Tongue (tissue), 1 donor: ENCODE measurements at regions not wholly inside any gene's neighbourhood (a gene's known extent, or its start where the extent isn't known, plus 50 kb on each side); places are given as distances from the start of the nearest gene placed in this dataset.
A peak's percentile ranks its signal among the peaks of the same experiment; 100 is the strongest.
"Not testable (repeated sequence)": the region's sequence is repeated elsewhere in the genome, so short reads cannot be mapped to it uniquely, and the experiment has no call there.

Source experiments
- DNase-seq: peaks from one replicate; pipeline ENCODE4 v3.0.0-alpha.2; 2015

DNA sequence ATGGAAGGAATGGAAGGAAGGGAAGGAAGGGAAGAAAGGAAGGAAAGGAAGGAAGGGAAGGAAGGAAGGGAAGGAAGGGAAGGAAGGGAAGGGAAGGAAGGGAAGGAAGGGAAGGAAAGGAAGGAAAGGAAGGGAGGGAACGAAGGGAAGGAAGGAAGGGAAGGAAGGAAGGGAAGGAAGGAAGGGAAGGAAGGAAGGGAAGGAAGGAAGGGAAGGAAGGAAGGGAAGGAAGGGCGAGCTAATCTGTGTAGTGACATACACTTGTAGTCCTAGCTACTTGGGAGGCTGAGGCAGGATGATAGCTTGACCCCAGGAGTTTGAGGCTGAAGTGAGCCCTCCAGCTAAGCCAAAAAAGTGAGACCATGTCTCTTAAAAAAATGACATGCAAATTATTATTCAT lies 311.3 kb upstream of the LUZP2 start:
- DNase-seq, result not testable (repeated sequence)

DNA sequence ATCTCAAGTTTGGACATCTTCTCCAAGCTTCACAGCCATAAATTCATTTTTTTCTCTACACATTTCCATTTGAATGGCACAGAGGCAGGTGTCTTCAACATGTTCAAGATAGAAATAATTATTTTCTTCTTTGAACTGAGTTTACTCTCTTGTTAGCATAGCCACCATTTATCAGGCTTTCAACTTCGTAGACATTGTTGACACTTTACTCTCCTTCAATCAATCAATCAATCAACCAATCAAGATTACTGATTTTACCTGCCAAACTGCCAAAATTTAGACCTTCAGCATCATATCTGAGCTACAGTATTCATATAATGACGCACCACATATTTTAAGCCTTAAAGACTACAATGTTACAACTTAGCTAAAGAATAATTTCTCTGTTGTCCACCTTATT lies 300.1 kb upstream of the LUZP2 start:
- DNase-seq, result no peak

DNA sequence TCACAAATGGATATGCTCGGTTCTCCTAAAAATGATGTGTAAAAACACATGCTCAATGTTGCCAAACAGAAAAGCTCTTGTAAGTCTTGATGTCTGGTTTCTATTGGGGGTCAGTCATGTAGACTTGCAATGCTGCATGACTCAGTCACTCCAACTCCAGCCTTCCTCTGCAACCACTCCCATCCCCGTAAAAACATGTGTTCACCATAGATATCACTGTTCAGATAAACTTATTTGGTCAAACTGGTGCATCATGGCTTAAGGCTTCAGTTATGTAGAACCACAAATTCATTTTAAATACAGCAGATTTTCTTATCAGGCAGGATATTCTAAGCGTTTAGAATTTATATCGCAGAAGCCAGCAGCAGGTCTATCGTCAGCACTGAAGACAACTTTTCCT lies 298.4 kb upstream of the LUZP2 start:
- DNase-seq, result no peak

DNA sequence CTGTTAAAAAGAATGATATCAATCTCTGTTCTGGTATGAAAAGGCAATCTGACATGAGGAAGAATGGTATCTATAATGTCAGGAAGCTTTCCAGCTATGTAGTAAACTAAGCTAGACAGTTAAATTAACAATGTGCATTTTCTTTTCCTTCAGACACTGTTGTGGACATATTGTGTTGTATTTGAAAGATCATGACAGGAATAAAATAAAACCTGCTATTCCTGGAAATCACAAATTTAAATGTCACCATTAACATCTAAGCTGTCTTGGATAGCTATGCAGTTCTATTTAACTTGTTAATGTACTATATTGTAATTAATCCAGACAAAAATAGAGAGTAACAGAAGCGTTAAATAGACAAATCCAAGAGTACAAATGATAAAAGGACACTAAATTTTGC lies 297.4 kb upstream of the LUZP2 start:
- DNase-seq, result no peak

DNA sequence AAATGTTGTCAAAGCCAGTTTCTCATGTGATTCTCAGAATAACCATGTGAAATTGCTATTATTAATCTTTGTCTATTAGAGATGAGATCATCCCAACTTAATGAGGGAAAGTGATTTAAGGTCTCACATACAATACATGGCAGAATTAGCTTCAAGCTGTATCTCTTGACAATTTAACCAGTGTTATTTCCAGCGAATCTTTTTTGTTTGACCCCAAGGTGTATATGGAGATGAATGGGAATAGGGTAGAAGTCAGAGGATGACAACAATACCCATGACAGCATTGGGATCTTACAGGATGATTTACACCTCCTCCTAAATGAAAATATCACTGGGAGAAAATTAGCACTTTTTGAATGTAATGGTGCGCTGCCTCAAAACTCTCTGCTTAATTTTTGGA lies 290.8 kb upstream of the LUZP2 start:
- DNase-seq, result no peak

DNA sequence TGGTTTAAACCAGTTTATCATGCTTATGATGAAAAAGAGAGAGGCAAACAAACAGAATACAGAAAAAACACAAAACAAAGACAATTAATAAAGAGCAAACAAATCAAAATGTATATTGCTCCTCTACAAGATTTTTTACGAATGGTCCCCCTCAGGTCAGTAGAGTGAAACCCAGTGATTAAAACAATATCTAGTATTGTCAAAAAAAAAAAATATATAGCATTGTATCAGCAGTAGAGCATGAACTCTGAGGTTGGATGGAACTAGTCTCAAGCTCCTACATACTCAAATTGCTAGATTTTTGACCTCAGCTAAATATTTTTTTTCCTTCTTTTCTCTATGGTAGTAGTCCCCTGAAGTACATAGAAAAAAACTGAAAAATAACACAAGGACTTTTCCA lies 290.3 kb upstream of the LUZP2 start:
- DNase-seq, result no peak

DNA sequence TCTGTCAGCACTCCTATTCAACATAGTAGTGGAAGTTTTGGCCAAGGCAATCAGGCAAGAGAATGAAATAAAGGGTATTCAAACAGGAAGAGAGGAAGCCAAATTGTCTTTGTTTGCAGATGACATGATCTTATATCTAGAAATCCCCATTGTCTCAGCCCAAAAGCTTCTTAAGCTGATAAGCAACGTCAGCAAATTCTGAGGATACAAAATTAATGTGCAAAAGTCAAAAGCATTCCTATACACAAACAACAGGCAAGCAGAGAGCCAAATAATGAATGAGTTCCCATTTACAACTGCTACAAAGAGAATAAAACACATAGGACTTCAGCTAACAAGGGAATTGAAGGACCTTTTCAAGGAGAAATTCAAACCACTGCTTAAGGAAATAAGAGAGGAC lies 280.4 kb upstream of the LUZP2 start:
- no peak for DNase-seq

DNA sequence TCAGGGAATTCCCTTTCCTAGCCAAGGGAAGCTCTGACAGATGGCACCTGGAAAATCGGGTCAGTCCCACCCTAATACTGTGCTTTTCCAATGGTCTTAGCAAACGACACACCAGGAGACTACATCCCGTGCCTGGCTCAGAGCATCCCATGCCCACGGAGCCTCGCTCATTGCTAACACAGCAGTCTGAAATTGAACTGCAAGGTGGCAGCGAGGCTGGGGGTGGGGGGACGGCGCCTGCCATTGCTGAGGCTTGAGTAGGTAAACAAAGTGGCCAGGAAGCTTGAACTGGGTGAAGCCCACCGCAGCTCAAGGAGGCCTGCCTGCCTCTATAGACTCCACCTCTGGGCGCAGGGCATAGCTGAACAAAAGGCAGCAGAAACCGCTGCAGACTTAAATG lies 279.5 kb upstream of the LUZP2 start:
- not testable (repeated sequence) for DNase-seq

DNA sequence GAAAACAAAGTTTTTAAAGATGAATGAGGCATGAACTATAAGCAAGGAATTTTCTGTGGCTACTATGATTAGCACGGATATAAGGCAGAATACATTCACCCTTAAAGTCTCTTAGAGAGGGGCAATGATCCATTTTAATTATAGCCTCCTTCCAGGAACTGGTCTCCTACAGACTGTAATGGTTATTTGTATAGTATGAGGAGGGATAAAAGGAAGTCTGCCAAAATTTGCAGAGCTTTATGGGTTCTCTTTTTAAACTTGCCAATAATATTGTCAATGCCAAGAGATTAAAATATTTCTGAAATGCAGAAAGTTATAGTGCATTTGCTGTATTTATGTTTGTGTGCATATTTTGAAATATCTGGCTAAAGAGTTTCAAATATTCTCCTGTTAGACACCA lies 271.4 kb upstream of the LUZP2 start:
- no peak for DNase-seq

DNA sequence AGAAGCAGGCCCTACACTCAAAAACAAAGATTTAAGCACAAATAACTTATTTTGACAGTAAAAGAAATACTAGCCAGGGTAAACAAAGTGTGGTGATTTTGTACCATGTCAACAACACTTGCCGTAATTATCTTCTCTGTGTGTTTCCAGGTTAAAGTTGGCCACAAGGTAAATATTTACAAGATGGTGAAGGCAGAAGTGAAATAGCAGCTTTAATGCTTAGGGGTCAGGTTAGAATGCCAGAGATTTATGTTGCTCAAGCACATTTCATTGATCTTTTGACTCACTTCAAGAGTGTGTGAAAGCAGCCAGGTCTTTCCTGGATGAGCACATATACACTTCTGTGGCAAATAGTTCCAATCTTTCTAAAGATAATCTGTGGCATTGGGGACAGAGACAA lies 270.2 kb upstream of the LUZP2 start:
- DNase-seq, result no peak

DNA sequence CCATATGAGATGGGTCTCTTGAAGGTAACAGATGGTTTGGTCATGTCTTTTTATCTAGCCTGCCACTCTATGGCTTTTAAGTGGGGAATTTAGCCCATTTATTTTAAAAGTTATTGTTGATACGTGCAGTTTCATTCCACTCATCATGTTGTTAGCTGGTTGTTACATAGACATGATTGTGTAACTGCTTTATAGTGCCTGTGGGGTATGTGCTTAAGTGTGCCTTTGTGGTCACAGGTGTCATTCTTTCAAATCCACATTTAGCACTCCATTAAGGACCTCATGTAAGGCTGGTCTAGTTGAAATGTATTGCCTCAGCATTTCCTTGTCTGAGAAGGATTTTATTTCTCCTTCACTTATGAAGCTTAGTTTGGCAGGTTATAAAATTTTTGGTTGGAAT lies 263.8 kb upstream of the LUZP2 start:
- no peak for DNase-seq

DNA sequence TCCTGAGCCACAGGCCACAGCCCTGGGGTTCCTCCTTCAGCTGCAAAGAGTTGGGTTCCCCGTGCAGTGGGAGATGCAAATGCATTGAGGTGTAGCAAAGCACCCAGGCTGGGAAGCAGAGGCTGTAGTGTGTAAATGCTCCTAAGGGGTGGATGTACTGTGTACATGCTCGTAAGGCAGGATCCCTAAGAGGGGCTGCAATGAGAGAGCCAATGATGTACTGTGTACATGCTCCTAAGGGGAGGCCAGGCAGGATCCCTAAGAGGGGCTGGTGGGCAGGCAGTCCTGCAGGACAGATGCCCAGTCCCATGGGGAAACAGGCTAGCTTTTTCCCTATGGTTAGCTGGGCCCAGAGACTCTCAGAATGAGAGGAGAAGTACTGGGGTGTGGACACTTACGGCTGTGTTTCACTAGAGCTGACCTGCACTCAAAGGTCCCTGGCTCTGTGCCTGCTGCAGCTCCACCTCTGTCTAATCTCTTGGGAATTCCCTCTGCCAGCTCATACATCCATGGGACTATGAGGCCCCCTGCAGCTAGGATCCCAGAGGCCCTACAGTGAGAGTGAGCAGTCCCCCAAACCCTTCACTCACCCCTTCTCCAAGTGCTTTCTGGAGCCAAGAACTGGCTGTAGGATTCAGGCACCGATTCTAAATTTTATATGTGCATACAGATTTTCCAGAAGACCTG lies 261.9 kb upstream of the LUZP2 start:
- DNase-seq, result no peak

DNA sequence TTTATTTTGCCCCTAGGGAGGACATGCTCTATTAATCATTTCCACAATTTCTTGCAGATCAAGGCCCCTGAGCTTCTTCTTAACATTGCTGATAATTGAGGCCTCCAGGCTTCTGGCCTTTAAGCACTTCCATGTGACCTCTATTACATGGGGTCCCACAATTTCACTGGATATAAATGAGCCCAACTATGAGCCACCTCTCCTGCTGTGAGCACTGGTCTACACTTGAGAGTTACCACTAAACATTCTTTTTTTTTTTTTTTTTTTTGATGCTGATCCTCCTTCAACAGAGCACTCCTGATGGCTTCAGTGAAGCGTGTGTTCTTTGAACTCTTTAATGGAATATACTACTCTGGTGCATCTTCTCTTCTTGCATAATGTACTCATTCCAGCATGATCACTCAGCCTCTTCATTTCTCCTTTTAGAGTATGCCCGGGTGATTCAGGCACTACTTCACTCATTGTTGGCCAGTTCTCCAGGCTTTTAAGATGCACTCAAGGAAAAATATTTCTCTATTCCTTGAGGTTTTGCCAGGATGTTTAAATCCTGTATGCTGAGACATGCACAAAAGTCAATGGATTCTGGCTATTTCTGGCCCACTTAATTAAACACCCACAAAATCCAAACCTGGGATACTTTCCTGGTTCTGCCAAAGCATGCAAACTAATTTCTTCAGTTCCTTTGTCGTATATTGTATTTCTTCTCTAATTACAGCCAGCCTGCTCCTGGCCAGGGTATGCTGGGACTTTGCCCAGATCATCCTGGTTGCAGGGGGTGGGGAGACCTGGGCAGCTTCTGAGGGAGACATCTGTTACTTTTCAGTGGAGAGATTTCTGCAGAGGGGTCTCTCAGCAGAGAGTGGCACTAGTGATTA lies 257.8 kb upstream of the LUZP2 start:
- peak; percentile 46 for DNase-seq

DNA sequence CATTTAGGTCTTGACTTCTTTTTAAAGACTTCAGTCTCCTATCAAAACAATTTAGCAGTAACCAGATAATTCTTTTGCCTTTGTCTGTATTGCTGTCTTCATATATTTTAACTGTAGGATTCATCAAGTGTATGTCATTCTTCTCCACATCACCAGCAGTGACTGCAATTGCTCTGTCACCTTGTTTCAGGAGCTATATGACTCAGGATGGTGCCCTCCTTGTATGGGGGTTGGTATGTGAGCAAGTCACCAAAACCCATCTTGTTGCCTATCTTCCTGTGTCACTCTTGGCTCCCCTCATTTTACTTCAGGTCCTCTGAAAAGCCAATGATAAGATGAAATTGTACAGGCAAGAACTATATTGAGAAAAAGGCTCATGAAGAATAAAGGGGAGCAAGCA lies 256.9 kb upstream of the LUZP2 start:
- no peak for DNase-seq

DNA sequence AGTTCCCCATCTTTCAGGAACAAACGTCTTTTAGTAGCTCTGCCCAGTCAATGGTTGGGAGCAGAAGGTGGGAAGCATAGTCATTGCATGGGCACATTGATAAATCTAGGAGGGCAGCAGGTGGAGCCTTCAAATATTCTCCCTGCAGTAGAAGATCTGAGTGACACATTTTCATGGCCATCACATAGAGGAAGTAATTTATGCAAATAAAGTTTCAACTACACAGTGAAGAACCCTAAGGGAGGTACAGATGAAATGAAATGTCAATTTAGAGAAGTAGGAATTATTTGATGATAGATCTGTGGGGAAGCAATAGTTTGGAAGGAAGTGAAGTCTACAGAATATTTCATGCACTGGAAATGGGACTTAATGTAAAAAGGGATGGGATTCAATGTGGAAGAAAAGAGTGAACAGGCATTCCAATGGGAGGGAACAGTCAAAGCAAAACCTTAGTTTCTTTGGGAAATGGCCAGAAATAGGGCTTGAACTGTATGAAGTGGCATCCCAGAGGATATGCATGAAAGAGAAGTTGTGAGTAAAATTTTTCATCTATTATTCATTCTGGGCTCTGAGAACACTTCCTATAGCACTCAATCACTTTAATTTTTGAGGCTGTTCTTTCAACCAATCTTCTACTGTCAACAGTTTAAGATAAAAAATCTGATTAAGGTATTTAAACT lies 256.2 kb upstream of the LUZP2 start:
- DNase-seq, result no peak

DNA sequence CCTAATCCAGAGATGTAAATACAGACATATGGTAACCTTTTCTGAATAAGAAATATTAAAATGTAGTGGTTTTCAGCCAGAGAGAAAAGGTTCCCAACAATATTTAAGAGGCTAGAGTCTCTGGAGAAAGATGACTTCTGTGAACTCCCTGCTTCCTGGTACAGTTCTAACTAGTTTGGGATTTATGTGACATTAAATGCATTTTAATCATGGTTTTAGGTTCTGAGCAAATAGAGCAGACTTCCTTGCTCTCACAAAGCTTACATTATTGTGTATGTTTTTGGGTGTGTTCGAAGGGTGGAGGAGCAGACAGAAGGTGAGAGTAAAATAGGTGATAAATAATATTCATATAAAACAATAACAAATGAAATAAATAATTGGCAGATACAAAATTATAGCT lies 250.1 kb upstream of the LUZP2 start:
- DNase-seq, result no peak

DNA sequence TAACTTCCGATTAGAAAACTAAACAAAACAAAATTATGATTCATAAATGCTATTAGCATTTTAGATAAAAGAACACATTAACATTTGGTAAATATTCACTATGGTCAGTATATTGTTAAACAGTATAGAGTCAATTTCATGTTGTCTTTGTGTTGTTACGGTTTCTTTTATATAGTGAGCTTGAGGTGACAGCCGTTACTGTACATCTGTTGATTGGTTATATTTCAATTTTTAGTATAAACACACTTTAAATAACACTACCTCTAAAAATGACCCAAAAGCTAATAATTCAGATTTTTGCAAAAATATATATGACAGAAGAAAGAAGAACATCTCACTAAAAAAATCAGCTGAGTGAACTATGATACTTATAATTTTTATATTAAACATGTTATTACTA lies 249.0 kb upstream of the LUZP2 start:
- DNase-seq, result no peak

DNA sequence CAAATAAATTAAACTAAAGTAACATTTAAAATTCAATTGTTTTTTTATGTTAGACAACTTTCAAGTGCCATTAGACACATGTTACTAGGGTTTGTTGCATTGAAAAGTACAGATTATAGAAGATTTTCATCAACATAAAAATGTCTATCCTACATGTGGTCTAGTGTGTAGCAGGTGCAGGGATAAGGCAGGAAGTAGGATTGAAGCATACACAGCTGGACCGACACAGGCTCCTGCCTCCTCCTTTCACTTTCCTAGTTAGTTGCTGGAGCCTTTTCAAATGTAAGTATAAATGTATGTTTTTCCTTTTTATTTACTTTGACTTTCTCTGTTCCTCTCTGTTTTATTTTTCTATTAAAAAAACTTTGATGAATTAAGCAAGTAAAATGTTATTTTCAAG lies 246.9 kb upstream of the LUZP2 start:
- DNase-seq, result no peak

DNA sequence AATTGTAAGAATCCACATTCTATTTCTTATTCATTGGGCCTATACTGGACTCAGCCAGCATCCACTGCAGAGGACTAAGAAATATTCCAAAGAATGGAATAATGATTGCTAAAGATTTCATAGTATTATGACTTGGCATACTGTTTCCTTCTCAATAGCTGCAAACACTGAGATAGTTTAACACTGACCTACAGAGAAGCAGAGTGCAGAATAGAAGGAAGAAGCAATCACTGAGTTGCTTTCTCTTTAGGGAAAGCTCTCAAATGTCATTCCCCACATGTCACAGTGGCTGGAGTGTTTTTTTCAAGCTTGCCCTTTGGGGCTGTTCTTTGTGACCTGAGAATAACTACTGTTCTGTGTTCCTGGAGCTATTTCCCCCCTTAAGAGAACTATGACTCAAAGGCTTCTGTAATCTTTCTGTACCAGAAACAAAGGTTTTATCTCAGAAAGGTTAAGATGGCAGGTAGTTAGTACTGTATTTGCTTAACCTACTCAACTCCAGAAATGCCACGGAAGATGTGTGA lies 243.6 kb upstream of the LUZP2 start:
- no peak for DNase-seq

DNA sequence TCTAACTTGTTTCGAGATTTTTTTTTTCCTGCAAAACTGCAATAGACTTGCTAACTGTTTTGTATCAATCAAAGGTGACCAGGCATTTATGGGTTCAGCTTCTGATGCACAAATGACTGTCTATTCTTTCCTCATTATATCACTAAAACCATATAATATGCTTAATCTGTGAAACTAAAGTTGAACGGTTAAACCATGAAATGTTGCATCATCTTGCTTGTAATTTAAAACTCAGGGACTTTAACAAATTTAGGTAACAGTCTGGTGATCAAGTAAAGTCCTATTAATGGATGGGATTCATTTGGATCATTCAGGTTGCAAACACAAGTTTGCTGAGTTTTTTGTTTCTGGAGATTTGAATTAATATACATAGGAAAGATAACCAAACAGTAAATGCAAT lies 232.0 kb upstream of the LUZP2 start:
- no peak for DNase-seq

DNA sequence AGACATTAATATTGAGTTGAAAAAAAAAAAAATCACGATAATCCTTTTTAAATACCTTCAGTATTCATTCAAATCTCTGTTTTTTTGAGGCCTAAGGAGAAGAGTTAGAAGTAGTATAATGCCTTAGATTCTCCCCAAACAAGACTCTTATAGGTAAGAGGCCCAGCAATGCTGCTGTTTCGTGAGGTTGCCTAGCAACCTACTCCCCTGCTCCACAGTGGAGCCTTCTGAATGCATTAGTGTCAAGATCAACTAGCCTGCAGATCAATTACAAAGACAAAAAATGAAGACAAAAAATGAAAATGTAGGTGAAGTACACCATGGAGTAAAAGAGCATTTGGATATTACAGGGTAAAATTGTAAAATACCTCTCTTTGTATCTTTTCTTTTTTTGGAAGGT lies 229.8 kb upstream of the LUZP2 start:
- peak; percentile 14 for DNase-seq

DNA sequence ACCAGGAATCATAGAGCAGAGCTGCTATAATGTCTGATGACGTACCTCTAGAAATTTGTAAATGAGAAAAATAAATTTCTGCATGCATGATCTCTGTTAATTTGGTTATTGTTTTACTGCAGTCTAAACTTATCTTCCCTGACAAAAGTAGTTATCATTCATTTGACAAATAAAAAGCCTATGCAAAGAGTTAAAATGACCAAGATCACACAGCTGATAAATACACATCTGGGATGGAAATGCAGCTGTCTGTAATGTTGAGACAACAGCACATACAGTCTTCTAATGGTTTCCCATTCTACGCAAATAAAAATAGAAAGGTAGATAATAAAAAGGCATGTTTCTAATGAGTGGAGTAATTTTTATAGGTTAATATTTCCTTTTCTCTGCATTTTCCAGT lies 225.1 kb upstream of the LUZP2 start:
- DNase-seq, result no peak

DNA sequence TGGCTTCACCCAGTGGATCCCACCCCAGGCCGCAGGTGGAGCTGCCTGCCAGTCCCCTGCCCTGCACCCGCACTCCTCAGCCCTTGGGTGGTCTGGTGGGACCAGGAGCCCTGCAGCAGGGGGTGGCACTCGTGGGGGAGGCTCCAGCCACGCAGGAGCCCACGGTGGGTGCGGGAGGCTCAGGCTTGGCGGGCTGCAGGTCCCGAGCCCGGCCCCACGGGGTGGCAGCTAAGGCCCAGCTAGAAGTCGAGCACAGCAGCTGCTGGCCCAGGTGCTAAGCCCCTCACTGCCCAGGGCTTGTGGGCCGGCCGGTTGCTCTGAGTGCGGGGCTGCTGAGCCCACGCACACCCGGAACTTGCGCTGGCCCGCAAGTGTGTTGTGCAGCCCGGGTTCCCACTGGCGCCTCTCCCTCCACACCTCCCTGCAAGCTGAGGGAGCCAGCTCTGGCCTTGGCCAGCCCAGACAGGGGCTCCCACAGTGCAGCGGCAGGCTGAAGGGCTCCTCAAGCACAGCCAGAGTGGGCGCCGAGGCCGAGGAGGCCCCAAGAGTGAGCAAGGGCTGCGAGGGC lies 222.6 kb upstream of the LUZP2 start:
- not testable (repeated sequence) for DNase-seq
